ENCODE measurements at regions not wholly inside any gene's neighbourhood (a gene's known extent, or its start where the extent isn't known, plus 50 kb on each side); places are given as distances from the start of the nearest gene placed in this dataset.
A peak's percentile ranks its signal among the peaks of the same experiment; 100 is the strongest.

- Histone ChIP-seq H3K4me3 (no peak overlapping the region), H3K27ac (peak overlapping the region in 1 of 2 donors; percentile 25), H3K4me1 (no peaks in the 10 kb centered on the region), H3K9me3 (no peaks in the 10 kb centered on the region), H3K36me3 (no peaks in the 10 kb centered on the region), H3K27me3 (peaks cover 0 to 43% of the 10 kb centered on the region in 2 donors)
- no peak for TF ChIP-seq POLR2AphosphoS5 (IDR thresholded peaks at IDR 0.05)
- intact Hi-C loops (cut with DNase I; ENCODE audit: low total_unique reads): no loop called here
- DNase-seq (ENCODE audit: low spot score in 2 of 2): peak in 1 of 2 donors; percentile 65
These were observed 211.1 kb downstream of the GUCY2F start for GRCh38 chrX:109270580-109271484.

GRCh38 chrX:109268340-109268739 is 213.5 kb downstream of the GUCY2F start:
- no peak overlapping the region for H3K4me3 ChIP-seq

GRCh38 chrX:109266034-109266433 is 215.9 kb downstream of the GUCY2F start:
- Histone ChIP-seq H3K27me3 (peaks cover 0 to 26% of the 10 kb centered on the region in 2 donors), H3K36me3 (no peaks in the 10 kb centered on the region), H3K4me3 (no peak overlapping the region), H3K4me1 (no peaks in the 10 kb centered on the region), H3K27ac (no peak overlapping the region), H3K9me3 (no peaks in the 10 kb centered on the region)
- DNase-seq (ENCODE audit: low spot score in 2 of 2): no peak
- intact Hi-C loops (cut with DNase I; ENCODE audit: low total_unique reads): no loop called here
- TF ChIP-seq POLR2AphosphoS5 (IDR thresholded peaks at IDR 0.05): no peak
- TF ChIP-seq CTCF (IDR thresholded peaks at IDR 0.05): no peak
- TF ChIP-seq POLR2A (IDR thresholded peaks at IDR 0.05): no peak

More at GRCh38 chrX:109268340-109268739, 213.5 kb downstream of the GUCY2F start:
- DNase-seq (ENCODE audit: low spot score in 2 of 2): no peak
- H3K4me1 ChIP-seq: no peaks in the 10 kb centered on the region
- TF ChIP-seq POLR2A (IDR thresholded peaks at IDR 0.05): no peak
- no peak overlapping the region for H3K27ac ChIP-seq
- intact Hi-C loops (cut with DNase I; ENCODE audit: low total_unique reads): no loop called here
- peaks cover 0 to 28% of the 10 kb centered on the region in 2 donors for H3K27me3 ChIP-seq
- no peaks in the 10 kb centered on the region for H3K36me3 ChIP-seq
- H3K9me3 ChIP-seq: no peaks in the 10 kb centered on the region

GRCh38 chrX:109264878-109265277 is 217.0 kb downstream of the GUCY2F start:
- TF ChIP-seq POLR2A (IDR thresholded peaks at IDR 0.05) (no peak), CTCF (IDR thresholded peaks at IDR 0.05) (no peak), POLR2AphosphoS5 (IDR thresholded peaks at IDR 0.05) (no peak)
- intact Hi-C loops (cut with DNase I; ENCODE audit: low total_unique reads): no loop called here

GRCh38 chrX:109261279-109261678 is 220.6 kb downstream of the GUCY2F start:
- intact Hi-C loops (cut with DNase I; ENCODE audit: low total_unique reads): no loop called here
- DNase-seq (ENCODE audit: low spot score in 2 of 2): no peak
- peaks cover 0 to 13% of the 10 kb centered on the region in 2 donors for H3K27me3 ChIP-seq
- H3K4me1 ChIP-seq: no peaks in the 10 kb centered on the region
- no peaks in the 10 kb centered on the region for H3K36me3 ChIP-seq
- H3K9me3 ChIP-seq: no peaks in the 10 kb centered on the region
- H3K4me3 ChIP-seq: no peak overlapping the region
- TF ChIP-seq CTCF (IDR thresholded peaks at IDR 0.05) (no peak), POLR2AphosphoS5 (IDR thresholded peaks at IDR 0.05) (no peak), POLR2A (IDR thresholded peaks at IDR 0.05) (no peak)
- no peak overlapping the region for H3K27ac ChIP-seq

More at GRCh38 chrX:109264878-109265277, 217.0 kb downstream of the GUCY2F start:
- Histone ChIP-seq H3K27me3 (peaks cover 0 to 26% of the 10 kb centered on the region in 2 donors), H3K36me3 (no peaks in the 10 kb centered on the region), H3K4me3 (no peak overlapping the region), H3K4me1 (no peaks in the 10 kb centered on the region), H3K27ac (no peak overlapping the region), H3K9me3 (no peaks in the 10 kb centered on the region)
- DNase-seq (ENCODE audit: low spot score in 2 of 2): no peak

DNA sequence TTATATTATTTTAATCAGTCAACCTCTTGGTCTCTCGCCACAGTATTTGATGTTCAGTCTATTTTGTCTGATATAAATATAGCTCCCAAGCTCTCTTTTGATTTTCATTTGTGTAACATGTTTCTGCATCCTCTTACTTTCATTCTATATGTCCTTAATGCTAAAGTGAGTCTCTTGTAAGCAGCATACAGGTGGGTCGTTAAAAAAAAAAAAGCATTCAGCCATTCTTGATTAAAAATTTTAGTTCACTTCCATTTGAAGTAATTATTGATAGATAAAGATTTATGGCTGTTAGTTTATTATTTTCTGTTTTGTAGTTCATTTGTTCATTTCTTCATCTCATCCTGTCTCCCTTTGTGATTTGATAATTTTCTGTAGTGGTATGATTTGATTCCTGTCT is 229.1 kb downstream of the GUCY2F start:
- Histone ChIP-seq H3K36me3 (no peaks in the 10 kb centered on the region), H3K4me3 (no peak overlapping the region), H3K27ac (no peak overlapping the region), H3K9me3 (peaks cover 0 to 39% of the 10 kb centered on the region in 2 donors), H3K27me3 (peaks cover 0 to 12% of the 10 kb centered on the region in 2 donors), H3K4me1 (no peaks in the 10 kb centered on the region)
- no peak for DNase-seq (ENCODE audit: low spot score in 2 of 2)
- no peak for TF ChIP-seq POLR2AphosphoS5 (IDR thresholded peaks at IDR 0.05)
- no peak for TF ChIP-seq CTCF (IDR thresholded peaks at IDR 0.05)
- no peak for TF ChIP-seq POLR2A (IDR thresholded peaks at IDR 0.05)
- intact Hi-C loops (cut with DNase I; ENCODE audit: low total_unique reads): no loop called here
